H54 (cell line): ENCODE measurements at regions not wholly inside any gene's neighbourhood (a gene's known extent, or its start where the extent isn't known, plus 50 kb on each side); places are given as distances from the start of the nearest gene placed in this dataset.

Experiments
- DNase-seq: peaks from one replicate; pipeline ENCODE4 v3.0.0; 2011; ENCODE audit warnings: low spot score, mixed read lengths; ENCODE audit not compliant: insufficient read length
- FAIRE-seq: peaks from 3 replicates; lab custom pipeline; 2011; peaks lifted over from hg19 to GRCh38; lab: Jason Lieb, UNC
- POLR2A ChIP-seq: IDR thresholded peaks from 2 replicates; pipeline ENCODE4 v1.6.1; 2011; ENCODE audit warnings: low read depth, mild to moderate bottlenecking, low read length

DNA sequence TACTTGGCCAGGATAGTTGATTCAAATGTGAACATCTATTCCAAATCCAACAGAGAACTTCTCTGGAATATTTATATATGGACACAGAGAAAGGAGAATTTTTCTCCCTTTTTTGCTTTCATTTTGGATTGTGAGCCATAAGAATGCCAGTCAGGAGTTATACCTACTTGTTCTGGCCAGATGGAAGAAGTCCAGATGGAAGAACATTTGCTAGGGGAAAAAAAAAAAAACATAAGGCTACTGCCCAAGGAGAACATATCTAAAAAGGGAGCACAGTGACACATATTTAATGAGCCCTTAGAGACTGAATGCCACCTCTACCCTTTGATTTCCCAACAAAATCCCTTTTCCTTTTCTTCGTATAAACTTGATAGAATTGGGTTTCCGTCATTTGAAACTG lies 61.7 kb upstream of the PPP2R2B start:
- no peak for FAIRE-seq
- no peak for TF ChIP-seq POLR2A
- no peak for DNase-seq

DNA sequence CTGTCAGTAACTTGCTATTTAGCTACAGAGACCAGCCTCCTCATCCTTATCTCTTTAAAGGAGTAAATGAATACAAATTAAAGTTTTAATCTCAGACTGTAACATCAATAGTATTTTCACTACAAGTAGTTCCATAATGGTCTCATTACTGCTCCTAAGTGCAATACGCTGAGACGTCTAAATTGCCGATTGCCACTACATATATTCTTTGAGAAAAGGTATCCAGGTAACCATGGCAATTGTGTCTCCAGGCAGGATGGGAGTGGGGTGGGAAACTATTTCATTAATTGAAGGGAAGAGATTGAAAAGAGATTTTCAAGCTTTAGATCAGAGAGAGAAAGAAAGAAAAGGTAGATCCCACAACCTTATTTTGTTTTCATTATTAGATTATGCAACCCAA lies 65.5 kb upstream of the PPP2R2B start:
- DNase-seq (no peak), FAIRE-seq (no peak)
- no peak for TF ChIP-seq POLR2A

DNA sequence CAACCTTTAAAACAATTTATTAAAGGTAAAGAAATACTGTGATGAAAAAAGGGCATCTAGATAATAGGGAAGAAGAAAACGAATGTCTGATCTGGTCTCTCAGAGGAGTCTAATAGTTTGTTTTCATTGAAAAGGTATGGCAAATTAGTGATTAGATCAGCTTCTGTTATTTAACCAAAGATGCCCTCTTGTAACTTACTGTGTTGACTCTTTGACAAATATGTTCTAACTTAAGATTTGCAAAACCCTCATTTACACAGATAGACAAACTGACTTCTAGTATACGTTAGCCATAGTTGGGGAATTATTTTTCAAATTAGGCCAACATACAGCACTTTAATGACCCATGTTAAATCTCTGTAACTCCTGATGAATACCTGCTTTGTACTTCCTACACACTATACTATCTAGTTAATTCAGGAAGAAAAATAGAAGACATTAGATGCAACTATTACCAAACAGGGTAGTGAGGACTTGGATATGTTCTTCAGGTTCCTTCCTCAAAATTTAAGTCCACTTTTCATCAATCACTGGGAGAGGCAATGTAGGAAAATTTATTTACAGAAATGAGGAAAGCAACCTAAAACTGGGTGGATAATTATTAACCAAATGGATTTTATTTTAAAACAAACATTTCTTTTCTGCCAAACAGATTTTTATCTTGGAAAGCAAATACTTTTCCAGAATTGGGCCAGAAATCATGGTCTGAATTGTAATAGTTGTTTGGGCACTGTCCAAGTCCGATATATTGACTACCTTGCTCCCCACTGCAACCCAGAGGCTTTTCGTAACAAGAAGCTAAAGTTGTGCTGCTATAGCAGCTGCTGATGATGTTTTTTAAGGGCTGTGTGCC lies 66.4 kb upstream of the PPP2R2B start:
- TF ChIP-seq POLR2A: no peak
- DNase-seq: no peak
- FAIRE-seq: no peak

DNA sequence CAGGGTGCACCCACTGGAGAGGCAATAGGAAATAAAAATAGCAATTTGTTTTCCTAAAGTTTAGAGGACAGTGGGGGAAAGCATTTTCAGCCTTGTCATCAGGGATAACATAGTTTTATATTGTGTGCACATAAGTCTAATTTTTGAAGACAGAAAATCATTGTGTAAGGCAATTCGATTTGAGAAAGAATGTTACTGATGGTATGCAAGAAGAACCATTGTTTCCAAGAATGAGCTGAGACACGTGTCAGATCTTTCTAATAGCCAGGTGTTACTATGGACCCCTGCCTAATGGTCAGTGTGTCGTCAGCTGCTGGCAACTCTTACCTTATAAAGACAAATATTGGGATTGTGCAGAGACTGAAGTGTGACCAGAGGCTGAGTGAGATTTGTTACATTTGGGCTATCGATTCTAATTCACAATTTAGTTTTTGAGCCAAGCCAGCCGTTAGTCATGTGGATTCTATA lies 67.1 kb upstream of the PPP2R2B start:
- TF ChIP-seq POLR2A: no peak
- DNase-seq: no peak
- FAIRE-seq: peak; percentile 27

DNA sequence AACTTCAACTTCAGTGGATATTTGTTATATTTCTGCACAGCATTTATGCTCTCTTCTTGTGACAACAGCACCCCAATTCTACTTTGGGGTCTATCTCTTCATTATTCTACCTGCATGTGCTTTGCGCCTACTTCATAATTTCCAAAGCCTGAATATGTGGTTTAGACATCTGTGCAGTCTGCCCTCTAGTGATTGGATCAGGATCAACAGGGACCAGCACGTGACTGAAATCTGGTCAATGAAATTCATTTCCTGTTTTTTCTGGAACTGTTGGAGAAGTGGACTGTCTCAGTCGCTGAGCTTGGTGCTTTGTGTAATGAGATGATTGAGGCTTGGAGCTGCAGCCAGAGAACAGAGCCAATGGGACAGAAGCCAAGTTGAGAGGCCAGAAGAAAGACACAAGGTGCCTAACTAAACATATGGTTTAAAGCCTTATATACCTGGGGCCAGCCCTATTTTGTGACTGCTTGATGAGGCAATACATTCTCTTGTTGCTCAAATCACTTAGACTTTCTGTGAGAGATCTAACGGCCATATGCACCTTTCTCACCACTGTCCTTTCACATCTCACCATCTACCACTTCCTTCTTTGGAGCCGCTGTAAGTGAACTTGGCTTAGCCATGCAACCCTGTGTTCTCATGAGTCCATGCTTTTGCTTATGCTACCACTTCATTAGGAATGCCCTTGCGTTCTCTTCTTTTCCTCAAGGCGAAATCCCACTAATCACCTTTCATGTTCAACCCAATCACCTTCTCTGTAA lies 68.8 kb upstream of the PPP2R2B start:
- FAIRE-seq (peak; percentile 80), DNase-seq (peak; percentile 5)
- no peak for TF ChIP-seq POLR2A

DNA sequence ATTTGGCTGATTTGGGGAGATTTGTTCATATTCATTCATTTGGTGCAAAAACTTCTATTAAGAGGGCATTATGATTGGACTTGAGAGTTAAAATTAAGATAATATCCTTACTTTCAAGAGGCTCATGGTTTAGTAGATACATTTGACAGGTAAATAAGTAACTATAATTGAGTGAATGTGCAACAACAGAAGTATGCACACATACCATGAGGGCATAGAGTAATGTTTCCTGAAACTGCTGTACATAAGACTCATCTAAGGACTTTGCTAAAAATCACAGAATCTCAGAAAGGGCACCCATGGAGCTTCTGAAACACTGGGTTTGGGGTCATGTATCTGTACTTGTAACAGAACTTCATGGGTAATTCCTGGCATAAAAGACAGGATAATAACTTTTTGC lies 70.1 kb upstream of the PPP2R2B start:
- no peak for TF ChIP-seq POLR2A
- no peak for FAIRE-seq
- DNase-seq: no peak

DNA sequence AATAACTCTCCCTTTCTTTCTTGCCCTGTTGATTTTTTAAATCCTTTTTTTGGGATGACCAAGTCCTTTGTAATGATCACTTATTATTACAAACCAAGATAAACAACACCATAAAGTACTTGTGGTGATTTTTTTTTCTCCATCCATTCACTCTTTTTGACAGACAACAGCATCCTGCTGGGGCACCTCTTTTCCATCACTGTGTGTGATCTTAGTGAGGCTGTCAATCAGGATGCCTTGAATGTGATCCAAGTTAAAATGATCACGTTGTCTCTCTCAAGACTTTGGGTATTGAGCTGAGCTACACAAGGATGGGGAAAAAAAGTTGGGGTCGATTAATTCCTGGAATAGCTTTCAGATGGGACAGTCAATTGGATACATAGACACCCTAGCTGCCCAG lies 73.6 kb upstream of the PPP2R2B start:
- DNase-seq: no peak
- TF ChIP-seq POLR2A: no peak

DNA sequence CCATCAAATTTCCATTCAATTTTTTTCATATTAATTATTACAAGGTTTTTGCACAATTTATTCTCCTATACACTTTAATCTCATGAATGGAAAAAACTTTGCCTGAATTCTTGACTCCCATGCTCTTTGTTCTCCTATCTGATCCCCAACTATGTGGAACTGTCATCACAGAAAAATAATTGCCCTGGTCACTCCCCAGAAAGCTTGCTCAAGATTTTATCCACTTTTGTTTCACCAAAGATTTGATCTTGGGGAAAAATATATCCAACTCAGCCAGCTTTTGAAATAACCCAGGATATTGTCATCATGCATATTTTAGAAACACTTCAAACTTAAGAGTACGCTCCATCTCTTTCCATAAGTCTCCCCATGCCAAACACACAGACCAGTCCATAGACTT lies 77.7 kb upstream of the PPP2R2B start:
- no peak for FAIRE-seq
- DNase-seq: no peak
- TF ChIP-seq POLR2A: no peak

More for the DNA sequence above, 73.6 kb upstream of the PPP2R2B start:
- no peak for FAIRE-seq

DNA sequence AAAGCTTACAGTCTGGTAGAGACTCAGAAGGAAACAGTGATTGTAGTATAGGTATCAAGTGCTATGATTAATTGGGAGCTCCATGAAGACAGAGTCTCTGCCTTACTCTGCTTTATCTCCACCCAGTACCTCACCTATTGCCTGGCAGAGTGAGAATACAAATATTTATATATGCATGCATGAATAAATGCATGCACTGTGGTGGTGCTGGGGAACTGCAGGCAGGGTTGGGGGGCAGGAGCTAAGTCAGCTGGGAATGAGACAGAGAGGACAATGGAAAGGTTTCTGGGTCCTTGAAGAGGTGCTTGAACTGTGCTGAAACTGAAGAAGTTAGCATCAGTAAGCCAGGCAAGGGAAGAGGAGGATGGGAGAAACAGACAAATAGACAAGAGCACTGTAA lies 80.8 kb upstream of the PPP2R2B start:
- FAIRE-seq (no peak), DNase-seq (no peak)
- TF ChIP-seq POLR2A: no peak

DNA sequence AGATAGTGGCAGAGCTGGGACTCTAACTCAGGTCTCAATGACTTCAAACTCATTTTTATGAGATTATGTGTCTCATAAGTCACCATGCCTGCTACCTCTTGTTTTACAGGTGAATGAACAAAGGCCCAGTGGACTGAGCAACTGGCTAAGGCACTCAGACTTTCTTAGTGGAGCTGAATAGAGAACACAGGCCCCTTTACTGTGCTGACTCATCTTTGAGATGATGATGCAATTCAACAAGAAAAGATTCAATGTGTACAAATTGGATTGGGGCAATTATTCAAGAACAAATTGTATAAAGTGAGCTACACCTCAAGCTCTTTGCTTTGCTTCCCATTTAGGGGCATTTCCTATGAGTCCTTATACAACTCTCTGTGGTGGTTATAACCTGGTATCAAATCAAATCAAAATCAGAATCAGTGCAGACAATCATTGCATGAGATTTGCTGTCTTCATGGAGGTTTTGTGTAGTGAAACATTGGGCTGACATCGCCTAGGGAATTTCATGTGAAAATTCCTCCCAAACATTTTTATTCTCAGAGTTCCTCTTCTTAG lies 84.3 kb upstream of the PPP2R2B start:
- peak; percentile 11 for DNase-seq
- peak; percentile 41 for FAIRE-seq
- TF ChIP-seq POLR2A: no peak

DNA sequence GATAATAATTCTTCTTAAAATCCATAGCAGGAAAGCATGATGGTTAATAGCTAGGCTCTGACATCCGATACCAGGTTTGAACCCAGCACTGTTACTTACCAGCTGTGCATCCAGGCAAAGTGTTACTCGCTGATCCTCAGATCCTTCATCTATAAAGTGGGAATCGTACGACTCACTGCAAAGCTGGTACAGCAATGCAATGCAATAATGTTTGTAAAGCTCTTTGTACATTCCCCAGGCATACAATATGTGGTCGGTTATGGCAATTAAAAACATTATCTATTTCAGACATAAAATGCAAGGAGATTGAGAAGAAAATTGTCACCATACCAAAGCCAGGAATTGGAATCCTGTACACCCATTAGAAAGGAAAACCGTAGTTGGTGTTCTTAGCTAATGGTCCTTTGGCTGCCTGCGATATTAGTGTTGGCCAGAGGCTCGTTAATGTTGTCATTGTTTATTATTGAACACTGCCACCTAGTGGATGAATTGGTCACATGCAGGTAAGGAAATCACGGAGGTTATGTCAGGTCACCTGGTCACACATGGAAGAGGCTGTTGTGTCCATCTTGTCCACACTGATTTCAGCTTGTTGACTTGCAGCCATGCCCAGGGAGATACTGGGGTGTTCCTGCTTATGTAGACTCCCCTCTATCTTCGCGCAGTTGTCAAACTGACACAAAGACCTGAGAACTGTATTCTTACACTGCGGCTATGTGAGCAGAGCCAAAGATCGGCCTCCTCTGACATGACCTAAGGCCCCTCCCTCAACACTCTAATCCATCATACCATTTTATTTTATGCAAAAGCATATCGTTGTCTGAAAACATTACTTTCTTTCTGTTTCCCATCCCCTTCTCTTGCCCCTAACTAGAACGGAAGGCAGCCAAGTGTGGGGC lies 87.5 kb upstream of the PPP2R2B start:
- FAIRE-seq: peak; percentile 96
- peak; percentile 57 for DNase-seq
- no peak for TF ChIP-seq POLR2A

DNA sequence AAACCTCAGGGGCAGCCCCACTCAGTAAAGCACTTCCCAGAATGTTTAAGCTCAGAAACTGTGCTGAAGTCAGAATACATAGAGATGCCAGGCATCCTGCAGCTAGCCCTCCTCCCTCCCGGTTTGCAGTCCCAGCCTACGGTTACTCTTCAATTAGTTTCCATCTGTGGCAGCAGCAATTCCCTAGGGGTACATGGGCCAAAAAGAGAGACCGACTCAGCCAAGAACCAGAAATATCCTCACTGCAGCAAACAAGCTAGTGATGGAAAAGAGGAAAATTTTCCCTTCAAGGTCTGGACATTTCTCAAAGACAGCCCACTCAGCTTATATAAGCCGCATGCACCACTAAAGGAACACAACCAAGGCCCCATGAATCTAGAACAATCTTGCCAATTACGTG lies 89.1 kb upstream of the PPP2R2B start:
- no peak for FAIRE-seq
- DNase-seq: no peak
- no peak for TF ChIP-seq POLR2A

DNA sequence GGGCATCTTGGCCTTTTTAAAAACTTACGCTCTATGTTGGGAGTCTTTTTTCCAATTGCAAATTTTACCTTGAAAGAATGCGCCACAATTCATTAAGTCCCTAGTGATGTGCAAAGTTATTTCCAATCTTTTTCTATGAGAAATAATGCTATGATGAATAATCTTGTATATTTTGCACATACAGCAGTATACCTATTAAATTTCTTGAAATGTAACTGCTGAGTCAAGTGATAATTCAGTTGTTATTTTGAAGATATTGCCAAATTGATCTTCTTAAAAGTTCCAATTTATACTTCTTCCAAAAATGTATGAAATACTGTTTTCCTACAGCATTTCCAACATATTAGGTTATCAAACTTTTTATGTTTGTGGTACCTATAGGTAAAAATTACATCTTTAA lies 92.8 kb upstream of the PPP2R2B start:
- DNase-seq (no peak), FAIRE-seq (no peak)
- no peak for TF ChIP-seq POLR2A
